DMS153 treated with DMSO at 0.1 percent for 48 hours (cell line): ENCODE measurements at regions not wholly inside any gene's neighbourhood (a gene's known extent, or its start where the extent isn't known, plus 50 kb on each side); places are given as distances from the start of the nearest gene placed in this dataset.

Experiments
- DNase-seq: peaks from one replicate; lab custom pipeline; 2025; ENCODE audit not compliant: unreplicated experiment; lab: John Stamatoyannopoulos, UW

GRCh38 chr15:31858026-31858425 is 172.3 kb upstream of the CHRNA7 start:
- DNase-seq: no peak

DNA sequence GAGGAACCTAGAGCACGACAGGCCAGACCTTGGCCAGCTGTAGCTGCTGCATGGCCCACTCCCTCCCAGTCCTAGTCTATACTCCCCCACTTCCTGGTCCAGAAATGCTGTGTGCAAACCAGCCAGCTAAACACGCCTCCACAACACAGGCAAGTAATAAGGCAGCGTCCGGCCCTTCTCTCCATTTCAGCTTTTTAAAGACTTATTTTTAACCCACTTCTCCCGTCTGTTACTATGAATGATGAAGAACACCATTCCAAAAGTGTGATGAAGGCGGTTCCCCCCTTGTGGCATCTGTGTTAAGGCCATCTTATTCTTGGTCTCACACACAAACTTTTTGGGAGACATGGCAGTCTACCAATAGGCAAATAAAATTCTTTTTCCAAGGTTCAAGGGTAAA is 164.1 kb upstream of the CHRNA7 start:
- DNase-seq: no peak

DNA sequence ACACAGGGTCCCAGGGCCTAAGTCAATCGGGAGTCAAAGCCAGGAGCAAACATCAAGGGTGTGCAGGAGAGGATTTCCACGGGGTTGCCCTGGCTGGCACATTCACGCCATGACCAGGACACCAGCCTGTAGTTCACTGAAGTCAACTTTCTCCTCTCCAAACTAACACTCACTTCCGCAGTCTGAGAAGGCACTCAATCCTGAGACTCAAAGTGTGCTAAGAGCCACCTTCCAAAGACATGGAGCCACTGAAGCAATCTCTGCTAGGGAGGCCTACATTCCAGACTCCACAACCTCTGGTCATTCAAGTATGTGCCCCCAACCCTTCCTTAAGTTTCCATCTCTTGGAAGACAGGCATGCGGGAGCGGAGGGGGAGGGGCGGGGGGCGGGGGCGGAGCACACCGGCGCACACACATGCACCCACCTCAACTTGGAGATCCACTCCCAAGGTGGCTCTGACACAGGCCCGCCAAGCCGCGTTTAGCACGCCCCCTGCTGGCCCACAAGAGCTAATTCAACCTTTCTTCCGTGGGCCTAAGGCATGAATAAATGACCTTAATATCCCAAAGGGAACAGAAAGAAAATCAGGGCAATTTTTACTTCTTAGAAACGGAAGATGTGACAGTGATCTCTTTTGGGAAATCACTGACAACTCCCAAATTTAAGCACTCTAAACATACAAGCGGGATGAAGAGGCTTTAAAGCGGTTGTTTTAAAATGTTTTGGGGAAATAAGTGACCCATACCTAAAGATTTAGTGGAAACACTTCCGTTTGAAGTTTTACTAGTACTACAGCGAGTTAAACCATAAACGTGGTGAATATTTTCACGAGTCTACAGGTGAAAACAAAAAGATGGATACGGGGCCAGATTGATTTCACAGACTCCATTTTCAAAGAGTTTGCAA is 162.5 kb upstream of the CHRNA7 start:
- DNase-seq: peak; percentile 2

DNA sequence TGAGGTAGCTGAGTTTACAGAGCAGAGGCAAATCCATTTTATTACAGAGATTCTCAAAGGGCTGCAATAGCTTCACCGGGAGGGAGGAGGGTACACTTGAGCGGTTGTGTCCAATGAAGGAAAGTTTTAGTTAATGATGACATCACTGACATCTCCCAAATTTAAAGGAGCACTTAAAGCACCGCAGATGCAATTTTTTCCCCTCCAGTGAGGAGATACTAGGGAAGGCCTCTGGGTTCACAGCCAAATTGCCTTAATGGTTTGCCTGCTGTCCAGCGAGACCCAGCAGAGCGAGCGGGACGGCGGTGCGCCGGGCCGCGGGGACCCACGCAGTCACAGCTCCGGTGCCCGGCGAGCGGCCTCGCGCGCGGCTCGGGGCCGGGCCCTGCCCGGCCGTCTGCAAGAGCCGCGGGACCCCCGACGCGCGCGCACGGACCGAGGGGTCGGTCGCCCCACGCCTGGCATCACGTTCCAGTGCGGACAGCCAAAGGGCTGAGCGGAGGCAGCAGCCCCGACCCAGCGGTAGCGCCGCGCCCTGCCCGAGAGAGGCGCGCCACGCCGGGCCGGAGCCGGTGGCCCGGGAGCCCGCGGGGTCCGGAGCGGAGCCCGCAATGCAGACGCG is 160.5 kb upstream of the CHRNA7 start:
- no peak for DNase-seq

DNA sequence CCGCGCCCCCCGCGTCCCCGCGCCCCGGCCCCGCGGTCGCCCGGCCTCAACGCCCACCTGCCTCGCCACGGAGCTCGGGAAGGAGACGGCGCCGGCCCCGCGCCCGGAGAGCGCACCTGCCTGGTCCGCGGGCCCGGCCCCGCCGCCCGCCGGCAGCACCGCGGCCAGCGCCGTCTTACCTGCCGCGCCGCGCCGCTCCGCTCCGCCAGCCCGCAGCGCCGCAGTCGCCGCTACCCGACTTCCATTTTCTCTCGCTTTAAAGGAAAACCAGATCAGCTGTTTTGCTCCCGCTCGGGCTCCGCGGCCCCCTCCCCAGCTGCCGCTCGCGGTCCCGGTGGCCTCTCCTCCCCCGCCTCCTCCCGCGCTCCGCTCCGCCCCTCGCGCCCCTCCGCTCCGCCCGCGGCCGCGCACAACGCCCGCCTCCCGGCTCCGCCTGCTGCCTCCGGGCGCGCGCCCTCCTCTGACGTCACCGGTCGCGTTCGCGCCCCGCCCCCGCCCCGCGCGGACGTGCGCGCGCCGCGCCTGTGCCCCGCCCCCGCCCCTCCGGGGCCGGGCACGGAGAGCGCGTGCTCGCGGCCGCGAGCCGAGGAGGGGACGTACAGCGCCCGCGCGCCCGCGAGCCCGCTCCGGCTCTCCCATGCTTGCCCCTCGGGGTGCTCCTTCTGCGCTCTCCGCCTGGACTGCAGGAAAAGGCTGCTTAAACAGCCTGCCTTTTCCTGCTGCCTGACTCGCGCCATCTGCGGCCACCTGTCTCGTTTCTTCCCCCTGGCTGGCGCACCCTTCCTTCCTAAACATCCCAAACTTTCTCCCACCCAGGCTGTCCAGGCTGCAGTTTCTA is 159.8 kb upstream of the CHRNA7 start, which contains the start of gene OTUD7A:
Gene OTUD7A, minus strand, starts transcription at position 346 of the 838 bp plus-strand sequence.
- peak; percentile 33 for DNase-seq

GRCh38 chr15:31871166-31871886 is 159.0 kb upstream of the CHRNA7 start:
- no peak for DNase-seq

GRCh38 chr15:31871887-31872281 is 158.4 kb upstream of the CHRNA7 start:
- no peak for DNase-seq

DNA sequence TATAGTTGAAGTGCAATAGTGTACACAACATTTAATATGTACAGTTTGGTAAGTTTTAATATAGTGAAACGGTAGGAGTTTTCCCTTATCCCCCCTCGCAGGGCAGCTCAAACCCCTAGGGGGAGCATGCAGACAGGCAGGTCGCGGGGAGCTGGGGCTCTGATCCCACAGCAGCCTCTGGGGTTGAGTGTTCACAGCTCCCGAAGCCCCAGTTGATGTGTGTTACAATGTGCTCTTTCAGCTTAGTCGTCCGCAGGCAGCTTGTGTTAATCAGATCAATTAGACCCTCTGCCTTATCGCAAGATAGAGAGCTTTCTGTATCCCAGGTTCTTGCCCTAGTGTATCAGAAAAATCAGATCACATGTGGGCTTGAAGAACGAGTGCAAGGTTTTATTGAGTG is 143.1 kb upstream of the CHRNA7 start:
- DNase-seq: no peak

DNA sequence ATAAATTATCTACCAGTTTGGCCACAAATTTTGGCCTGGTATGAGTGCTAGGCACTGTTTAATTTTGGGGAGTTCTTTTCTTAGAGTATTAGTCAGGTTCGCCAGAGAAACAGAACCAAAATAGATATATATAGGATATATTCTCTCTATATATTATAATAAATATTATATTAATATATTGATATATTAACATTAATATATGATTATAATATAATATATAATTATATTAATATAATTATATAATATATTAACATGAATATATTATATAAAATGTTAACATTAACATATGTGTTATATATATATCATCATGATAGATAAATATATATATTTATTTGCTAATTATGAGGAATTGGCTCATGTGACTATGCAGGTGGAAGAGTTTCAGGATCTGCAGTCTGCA is 137.8 kb upstream of the CHRNA7 start:
- DNase-seq: no peak

DNA sequence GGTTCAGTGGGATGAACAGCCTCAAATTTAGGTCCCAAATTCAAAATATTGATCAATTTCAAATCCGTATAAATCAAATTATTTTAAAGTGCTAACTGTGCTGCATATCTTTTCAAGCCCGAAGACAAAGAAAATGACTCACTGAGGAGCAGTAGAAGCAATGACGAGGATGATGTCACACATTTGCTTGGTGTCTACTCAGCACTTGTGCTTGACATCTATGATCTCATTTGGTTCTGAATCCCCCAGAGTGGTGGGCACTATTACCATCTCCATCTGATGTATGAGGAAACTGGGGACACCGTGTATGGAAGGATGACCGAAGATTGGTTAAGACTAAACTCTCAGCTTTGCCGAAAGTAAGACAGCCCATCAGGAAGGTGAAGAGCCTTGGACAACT is 136.5 kb upstream of the CHRNA7 start:
- no peak for DNase-seq

GRCh38 chr15:31897746-31898145 is 132.6 kb upstream of the CHRNA7 start:
- no peak for DNase-seq

GRCh38 chr15:31901501-31901900 is 128.8 kb upstream of the CHRNA7 start:
- no peak for DNase-seq

GRCh38 chr15:31905054-31905453 is 125.3 kb upstream of the CHRNA7 start:
- no peak for DNase-seq

DNA sequence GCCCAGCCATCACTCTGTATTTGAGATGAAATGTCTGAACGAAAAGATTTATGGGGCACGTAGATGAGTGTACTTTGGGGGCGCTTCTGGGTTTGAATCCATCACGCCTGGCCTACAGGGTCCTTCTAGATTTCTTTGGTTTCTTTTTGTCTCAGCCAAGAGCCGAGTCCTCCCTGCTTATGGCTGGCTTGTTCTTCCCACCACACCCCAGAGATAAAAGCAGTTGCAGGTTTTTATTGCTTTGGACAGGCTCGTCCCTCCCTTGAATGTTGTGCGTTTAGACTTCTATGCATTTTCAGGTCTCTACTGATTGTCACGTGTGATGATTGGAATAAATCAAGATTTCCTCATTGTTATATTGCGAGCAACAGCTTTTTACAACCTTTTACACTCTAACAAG is 104.8 kb upstream of the CHRNA7 start:
- no peak for DNase-seq

GRCh38 chr15:31930967-31931366 is 99.3 kb upstream of the CHRNA7 start:
- DNase-seq: no peak

DNA sequence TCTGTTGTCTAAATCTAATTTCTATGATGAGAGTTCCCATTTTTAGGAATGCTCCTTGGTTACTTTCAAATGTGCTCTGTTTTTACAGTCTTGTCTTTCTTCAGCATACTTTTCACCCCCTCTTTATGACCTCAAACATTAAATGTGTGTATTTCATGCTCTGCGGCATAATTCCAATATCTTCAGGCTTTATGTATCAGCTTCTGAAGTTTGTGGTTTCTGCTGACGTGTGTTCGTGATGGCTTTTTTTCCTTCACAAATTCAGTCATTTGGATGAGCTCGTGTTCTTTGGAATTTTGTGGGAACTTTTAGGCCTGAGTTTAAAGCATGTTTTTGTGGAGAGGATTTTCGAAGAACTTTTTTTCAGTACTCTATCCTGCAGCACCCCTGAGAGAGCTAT is 97.7 kb upstream of the CHRNA7 start:
- DNase-seq: no peak

DNA sequence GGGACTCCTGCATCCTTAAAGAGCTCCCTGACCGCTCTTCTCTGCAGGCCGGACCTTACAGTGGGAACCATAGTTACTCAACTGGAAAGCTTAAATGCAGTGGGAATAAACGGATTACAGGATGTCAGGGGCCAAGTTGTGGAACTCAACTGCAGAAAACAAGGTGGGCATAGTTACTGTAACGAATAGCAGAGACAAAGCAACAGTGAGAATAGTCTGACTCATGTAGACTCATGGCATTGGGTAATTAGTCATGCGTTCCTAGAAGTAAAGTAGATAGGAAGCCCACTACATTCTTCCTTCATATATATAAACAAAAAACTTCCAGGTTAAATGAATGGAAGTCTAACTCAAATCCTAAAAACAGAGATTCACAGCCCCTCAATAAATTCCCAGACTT is 95.5 kb upstream of the CHRNA7 start:
- DNase-seq: no peak

DNA sequence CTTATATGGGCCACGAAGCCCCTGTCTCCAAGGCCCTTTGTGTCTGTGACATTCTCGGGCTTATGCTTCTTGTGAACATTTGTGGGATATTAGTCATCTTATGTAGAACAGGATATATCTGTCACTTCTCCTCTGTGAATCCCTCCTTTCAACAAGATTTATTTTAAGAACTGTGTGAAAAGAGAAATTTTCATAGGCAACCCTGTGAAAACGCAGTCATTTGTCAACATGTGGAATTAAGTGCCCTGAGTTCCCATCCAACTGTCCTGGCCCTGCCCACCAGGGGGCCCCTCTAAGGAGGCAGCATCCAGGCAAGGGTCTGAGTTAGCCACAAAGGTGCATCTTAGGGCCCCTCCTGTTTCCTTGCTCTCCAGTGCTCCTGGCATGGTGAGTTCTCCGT is 76.8 kb upstream of the CHRNA7 start:
- no peak for DNase-seq

DNA sequence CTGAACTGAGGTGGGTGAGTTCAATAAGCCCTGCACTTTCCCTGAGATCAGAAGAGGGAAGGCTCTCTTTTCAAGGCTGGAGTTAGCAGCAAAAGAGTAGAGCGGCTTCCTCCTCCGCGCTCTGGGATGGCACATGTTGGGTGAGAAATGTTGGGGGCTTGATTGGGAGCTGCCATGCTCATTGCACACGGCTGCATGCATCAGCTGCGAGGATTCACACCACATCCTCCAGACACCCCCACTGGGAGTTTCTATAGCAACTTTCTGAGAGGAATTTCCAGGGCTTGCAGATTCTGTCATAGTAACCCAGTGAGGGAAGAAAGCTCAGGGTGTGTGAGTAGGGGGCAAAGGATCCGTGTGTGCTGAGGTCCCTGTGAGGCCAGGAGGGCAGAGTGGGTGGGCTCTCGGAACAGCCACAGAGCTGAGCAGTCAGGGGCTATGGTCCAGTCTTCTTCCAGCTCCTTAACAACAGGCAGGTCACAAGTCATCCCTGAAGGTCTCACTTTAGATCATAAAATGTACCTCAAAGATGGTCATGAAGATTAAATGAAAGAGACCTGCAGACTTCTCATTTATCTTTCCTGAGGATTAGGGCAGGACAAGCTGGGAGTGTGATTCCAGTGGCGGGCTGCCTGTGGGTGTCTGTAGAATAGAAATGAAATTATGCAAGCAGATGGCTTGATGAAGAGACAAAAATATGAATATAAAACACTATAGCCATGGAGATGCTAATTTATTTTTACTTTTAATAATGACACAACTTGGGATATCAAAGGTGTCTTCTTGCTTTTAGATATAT is 75.7 kb upstream of the CHRNA7 start:
- no peak for DNase-seq

DNA sequence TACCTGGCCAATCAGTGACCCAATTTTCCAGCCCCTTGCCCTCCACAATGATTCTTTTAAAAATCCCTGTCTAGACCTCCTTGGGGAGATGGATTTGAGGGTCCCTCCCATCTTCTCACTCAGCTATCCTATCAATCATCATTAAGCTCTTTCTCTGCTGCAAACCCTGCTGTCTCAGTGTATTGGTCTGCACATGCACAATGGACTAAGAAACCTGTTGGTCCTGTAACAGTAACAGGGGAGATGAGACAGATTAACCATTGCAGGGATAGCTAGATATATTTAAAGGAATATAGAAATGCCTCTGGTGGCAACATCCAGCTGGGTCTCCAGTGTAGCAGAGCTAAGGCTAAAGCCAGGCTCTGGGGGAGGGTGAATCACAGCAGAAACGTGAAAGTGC is 74.6 kb upstream of the CHRNA7 start:
- DNase-seq: no peak
